ENCODE measurements at regions not wholly inside any gene's neighbourhood (a gene's known extent, or its start where the extent isn't known, plus 50 kb on each side); places are given as distances from the start of the nearest gene placed in this dataset.

- Histone ChIP-seq H3K27me3 (ENCODE audit: control insufficient read depth in 1 of 2, insufficient read depth in 1 of 2, low read length in 2 of 2) (peaks cover 10 to 49% of the 10 kb centered on the region in 2 experiments), H2BK15ac (ENCODE audit: low read depth, poor library complexity, severe bottlenecking) (no peak overlapping the region), H2AK5ac (ENCODE audit: low read length, severe bottlenecking) (no peak overlapping the region), H3K4ac (ENCODE audit: low read depth in 1 of 2, low read length in 2 of 2) (no peak overlapping the region), H2BK5ac (ENCODE audit: low read depth, low read length, poor library complexity, severe bottlenecking) (no peak overlapping the region), H2BK120ac (ENCODE audit: low read depth, low read length) (no peak overlapping the region), H3K4me3 (ENCODE audit: insufficient read depth in 1 of 2, low read depth in 1 of 2, low read length in 2 of 2) (no peak overlapping the region), H3K18ac (ENCODE audit: low read depth in 1 of 2, low read length in 2 of 2) (peak overlapping the region in 1 of 2 experiments; percentile 33), H4K91ac (ENCODE audit: low read length) (no peak overlapping the region), H2BK12ac (ENCODE audit: low read length in 2 of 2) (no peak overlapping the region), H3K9me3 (ENCODE audit: control insufficient read depth, low read length) (no peaks in the 10 kb centered on the region), H3K14ac (ENCODE audit: low read length in 2 of 2) (no peak overlapping the region), H2AFZ (ENCODE audit: low read depth, low read length) (no peak overlapping the region), H3K27ac (ENCODE audit: low read length, poor library complexity, severe bottlenecking) (no peak overlapping the region), H3K23ac (ENCODE audit: low read length in 2 of 2) (no peak overlapping the region), H3K79me1 (replicated peaks; ENCODE audit: low read length, poor library complexity, severe bottlenecking) (no peaks in the 10 kb centered on the region), H3K36me3 (ENCODE audit: control insufficient read depth in 1 of 2, insufficient read depth in 2 of 2, low read depth in 1 of 2, low read length in 2 of 2) (no peaks in the 10 kb centered on the region), H3K4me2 (ENCODE audit: low read length, poor library complexity, severe bottlenecking) (no peak overlapping the region), H3K9ac (ENCODE audit: low read length) (no peak overlapping the region), H4K8ac (ENCODE audit: low read length) (no peak overlapping the region), H3K4me1 (ENCODE audit: control insufficient read depth, insufficient read depth, low read depth, low read length) (peaks cover 3% of the 10 kb centered on the region)
- DNase-seq: no peak
- WGBS: 86% methylated on average over 1 of the region's 1 CpG
Observed at GRCh38 chr1:229029879-229030235, 241.1 kb upstream of the RAB4A start.

- no peak overlapping the region for H3K14ac ChIP-seq (ENCODE audit: low read length in 2 of 2)
- no peak overlapping the region for H4K8ac ChIP-seq (ENCODE audit: low read length)
- H2AFZ ChIP-seq (ENCODE audit: low read depth, low read length): no peak overlapping the region
- no peak overlapping the region for H2BK15ac ChIP-seq (ENCODE audit: low read depth, poor library complexity, severe bottlenecking)
- no peak overlapping the region for H3K27ac ChIP-seq (ENCODE audit: low read length, poor library complexity, severe bottlenecking)
- DNase-seq: no peak
- no peak overlapping the region for H3K4me2 ChIP-seq (ENCODE audit: low read length, poor library complexity, severe bottlenecking)
- H2AK5ac ChIP-seq (ENCODE audit: low read length, severe bottlenecking): no peak overlapping the region
- H3K23ac ChIP-seq (ENCODE audit: low read length in 2 of 2): no peak overlapping the region
- no peak overlapping the region for H3K9ac ChIP-seq (ENCODE audit: low read length)
- no peak overlapping the region for H3K4me3 ChIP-seq (ENCODE audit: insufficient read depth in 1 of 2, low read depth in 1 of 2, low read length in 2 of 2)
- no peaks in the 10 kb centered on the region for H3K4me1 ChIP-seq (ENCODE audit: control insufficient read depth, insufficient read depth, low read depth, low read length)
- peak overlapping the region in 1 of 2 experiments; percentile 14 for H2BK12ac ChIP-seq (ENCODE audit: low read length in 2 of 2)
- H3K9me3 ChIP-seq (ENCODE audit: control insufficient read depth, low read length): no peaks in the 10 kb centered on the region
- no peak overlapping the region for H3K18ac ChIP-seq (ENCODE audit: low read depth in 1 of 2, low read length in 2 of 2)
- H3K79me1 ChIP-seq (replicated peaks; ENCODE audit: low read length, poor library complexity, severe bottlenecking): no peaks in the 10 kb centered on the region
- H3K36me3 ChIP-seq (ENCODE audit: control insufficient read depth in 1 of 2, insufficient read depth in 2 of 2, low read depth in 1 of 2, low read length in 2 of 2): no peaks in the 10 kb centered on the region
- H2BK120ac ChIP-seq (ENCODE audit: low read depth, low read length): no peak overlapping the region
- no peak overlapping the region for H2BK5ac ChIP-seq (ENCODE audit: low read depth, low read length, poor library complexity, severe bottlenecking)
- H3K4ac ChIP-seq (ENCODE audit: low read depth in 1 of 2, low read length in 2 of 2): no peak overlapping the region
- peaks cover 13 to 53% of the 10 kb centered on the region in 2 experiments for H3K27me3 ChIP-seq (ENCODE audit: control insufficient read depth in 1 of 2, insufficient read depth in 1 of 2, low read length in 2 of 2)
- H4K91ac ChIP-seq (ENCODE audit: low read length): no peak overlapping the region
- WGBS: 96% methylated on average over 3 of the region's 3 CpGs
Observed at GRCh38 chr1:229030630-229031029, 240.3 kb upstream of the RAB4A start.

GRCh38 chr1:229031061-229031460 lies 239.8 kb upstream of the RAB4A start:
- Histone ChIP-seq H4K91ac (ENCODE audit: low read length) (peak overlapping the region; percentile 58), H3K9me3 (ENCODE audit: control insufficient read depth, low read length) (no peaks in the 10 kb centered on the region), H3K4me1 (ENCODE audit: control insufficient read depth, insufficient read depth, low read depth, low read length) (no peaks in the 10 kb centered on the region), H3K79me1 (replicated peaks; ENCODE audit: low read length, poor library complexity, severe bottlenecking) (no peaks in the 10 kb centered on the region), H3K14ac (ENCODE audit: low read length in 2 of 2) (no peak overlapping the region), H3K36me3 (ENCODE audit: control insufficient read depth in 1 of 2, insufficient read depth in 2 of 2, low read depth in 1 of 2, low read length in 2 of 2) (no peaks in the 10 kb centered on the region), H4K8ac (ENCODE audit: low read length) (peak overlapping the region; percentile 31), H3K4me2 (ENCODE audit: low read length, poor library complexity, severe bottlenecking) (no peak overlapping the region), H3K23ac (ENCODE audit: low read length in 2 of 2) (no peak overlapping the region), H3K4me3 (ENCODE audit: insufficient read depth in 1 of 2, low read depth in 1 of 2, low read length in 2 of 2) (no peak overlapping the region), H2AK5ac (ENCODE audit: low read length, severe bottlenecking) (no peak overlapping the region), H2BK15ac (ENCODE audit: low read depth, poor library complexity, severe bottlenecking) (peak overlapping the region; percentile 34), H3K18ac (ENCODE audit: low read depth in 1 of 2, low read length in 2 of 2) (peak overlapping the region; percentile 34 to 79), H3K4ac (ENCODE audit: low read depth in 1 of 2, low read length in 2 of 2) (no peak overlapping the region), H3K27me3 (ENCODE audit: control insufficient read depth in 1 of 2, insufficient read depth in 1 of 2, low read length in 2 of 2) (peaks cover 15 to 57% of the 10 kb centered on the region in 2 experiments), H2BK5ac (ENCODE audit: low read depth, low read length, poor library complexity, severe bottlenecking) (no peak overlapping the region), H2BK12ac (ENCODE audit: low read length in 2 of 2) (peak overlapping the region; percentile 39 to 69), H2AFZ (ENCODE audit: low read depth, low read length) (no peak overlapping the region), H3K9ac (ENCODE audit: low read length) (no peak overlapping the region), H2BK120ac (ENCODE audit: low read depth, low read length) (no peak overlapping the region), H3K27ac (ENCODE audit: low read length, poor library complexity, severe bottlenecking) (no peak overlapping the region)
- peak; percentile 69 for DNase-seq
- WGBS: 51% methylated on average over 9 of the region's 10 CpGs

- WGBS: 96% methylated on average over 8 of the region's 12 CpGs
- Histone ChIP-seq H3K18ac (ENCODE audit: low read depth in 1 of 2, low read length in 2 of 2) (peak overlapping the region in 1 of 2 experiments; percentile 79), H4K8ac (ENCODE audit: low read length) (peak overlapping the region; percentile 31)
Observed at GRCh38 chr1:229031481-229032341, 239.2 kb upstream of the RAB4A start.

More at GRCh38 chr1:229031481-229032341, 239.2 kb upstream of the RAB4A start:
- Histone ChIP-seq H2AK5ac (ENCODE audit: low read length, severe bottlenecking) (no peak overlapping the region), H3K23ac (ENCODE audit: low read length in 2 of 2) (no peak overlapping the region), H4K91ac (ENCODE audit: low read length) (peak overlapping the region; percentile 58), H3K79me1 (replicated peaks; ENCODE audit: low read length, poor library complexity, severe bottlenecking) (no peaks in the 10 kb centered on the region), H3K4ac (ENCODE audit: low read depth in 1 of 2, low read length in 2 of 2) (no peak overlapping the region), H3K9ac (ENCODE audit: low read length) (no peak overlapping the region), H2BK120ac (ENCODE audit: low read depth, low read length) (no peak overlapping the region), H2BK12ac (ENCODE audit: low read length in 2 of 2) (peak overlapping the region; percentile 23 to 69), H3K27me3 (ENCODE audit: control insufficient read depth in 1 of 2, insufficient read depth in 1 of 2, low read length in 2 of 2) (peaks cover 20 to 61% of the 10 kb centered on the region in 2 experiments), H3K4me3 (ENCODE audit: insufficient read depth in 1 of 2, low read depth in 1 of 2, low read length in 2 of 2) (no peak overlapping the region), H3K9me3 (ENCODE audit: control insufficient read depth, low read length) (no peaks in the 10 kb centered on the region), H2AFZ (ENCODE audit: low read depth, low read length) (no peak overlapping the region), H3K36me3 (ENCODE audit: control insufficient read depth in 1 of 2, insufficient read depth in 2 of 2, low read depth in 1 of 2, low read length in 2 of 2) (no peaks in the 10 kb centered on the region), H3K14ac (ENCODE audit: low read length in 2 of 2) (no peak overlapping the region), H3K27ac (ENCODE audit: low read length, poor library complexity, severe bottlenecking) (no peak overlapping the region), H3K4me2 (ENCODE audit: low read length, poor library complexity, severe bottlenecking) (no peak overlapping the region), H2BK5ac (ENCODE audit: low read depth, low read length, poor library complexity, severe bottlenecking) (no peak overlapping the region), H2BK15ac (ENCODE audit: low read depth, poor library complexity, severe bottlenecking) (peak overlapping the region; percentile 34), H3K4me1 (ENCODE audit: control insufficient read depth, insufficient read depth, low read depth, low read length) (no peaks in the 10 kb centered on the region)
- no peak for DNase-seq
